Sigmoid colon (tissue), 4 donors: ENCODE measurements at regions not wholly inside any gene's neighbourhood (a gene's known extent, or its start where the extent isn't known, plus 50 kb on each side); places are given as distances from the start of the nearest gene placed in this dataset.

ENCODE experiments used
- EP300 ChIP-seq, 4 donors: sonication (generic); formaldehyde crosslinking; IDR thresholded peaks; one replicate each; pipeline ENCODE4 v1.6.1; 2017; ENCODE audit warnings: antibody characterized with exemption in 4 of 4
- POLR2A ChIP-seq, 2 donors: fragments of 450-650 bp; IDR thresholded peaks; one replicate each; pipeline ENCODE4 v1.6.1; 2016; ENCODE audit warnings: antibody characterized with exemption in 2 of 2, mild to moderate bottlenecking in 2 of 2, moderate library complexity in 2 of 2
- POLR2AphosphoS5 ChIP-seq, 4 donors: sonication (generic); formaldehyde crosslinking; IDR thresholded peaks; one replicate each; pipeline ENCODE4 v1.6.1; 2017; ENCODE audit warnings: antibody characterized with exemption in 4 of 4
- TF ChIP-seq, protein P1 (sequence below), 4 experiments: fragments of 450-650 bp in 3 of 4; fragments of 200-600 bp in 1 of 4; IDR thresholded peaks; one replicate each; pipeline ENCODE4 v1.5.1; 2016 to 2019; ENCODE audit warnings: antibody characterized with exemption in 4 of 4, mild to moderate bottlenecking in 3 of 4, moderate library complexity in 2 of 4

DNA sequence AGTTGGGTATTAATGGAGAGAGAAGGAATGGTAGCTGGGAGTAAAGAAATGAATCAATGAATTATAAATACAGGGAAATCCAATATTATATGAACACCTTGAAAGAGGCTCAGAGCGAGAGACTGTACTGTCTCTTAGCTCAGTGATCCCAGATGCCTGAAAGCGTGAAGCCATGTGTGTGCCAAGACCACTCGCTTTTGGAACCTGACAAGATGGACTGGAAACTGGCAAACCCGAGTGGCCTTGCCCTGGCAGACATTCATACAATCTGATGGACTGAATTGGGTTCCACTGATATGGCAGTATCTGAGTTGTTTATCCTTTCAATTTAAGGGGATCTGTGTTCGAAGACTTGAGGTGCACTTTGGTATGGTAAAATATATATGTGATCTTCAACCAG lies 170.3 kb downstream of the ERCC6L2 start:
- TF ChIP-seq POLR2A (IDR thresholded peaks at IDR 0.05), result no peak
- TF ChIP-seq, protein P1, sequence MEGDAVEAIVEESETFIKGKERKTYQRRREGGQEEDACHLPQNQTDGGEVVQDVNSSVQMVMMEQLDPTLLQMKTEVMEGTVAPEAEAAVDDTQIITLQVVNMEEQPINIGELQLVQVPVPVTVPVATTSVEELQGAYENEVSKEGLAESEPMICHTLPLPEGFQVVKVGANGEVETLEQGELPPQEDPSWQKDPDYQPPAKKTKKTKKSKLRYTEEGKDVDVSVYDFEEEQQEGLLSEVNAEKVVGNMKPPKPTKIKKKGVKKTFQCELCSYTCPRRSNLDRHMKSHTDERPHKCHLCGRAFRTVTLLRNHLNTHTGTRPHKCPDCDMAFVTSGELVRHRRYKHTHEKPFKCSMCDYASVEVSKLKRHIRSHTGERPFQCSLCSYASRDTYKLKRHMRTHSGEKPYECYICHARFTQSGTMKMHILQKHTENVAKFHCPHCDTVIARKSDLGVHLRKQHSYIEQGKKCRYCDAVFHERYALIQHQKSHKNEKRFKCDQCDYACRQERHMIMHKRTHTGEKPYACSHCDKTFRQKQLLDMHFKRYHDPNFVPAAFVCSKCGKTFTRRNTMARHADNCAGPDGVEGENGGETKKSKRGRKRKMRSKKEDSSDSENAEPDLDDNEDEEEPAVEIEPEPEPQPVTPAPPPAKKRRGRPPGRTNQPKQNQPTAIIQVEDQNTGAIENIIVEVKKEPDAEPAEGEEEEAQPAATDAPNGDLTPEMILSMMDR (IDR thresholded peaks at IDR 0.05), result no peak
- no peak for TF ChIP-seq POLR2AphosphoS5 (IDR thresholded peaks at IDR 0.05)
- TF ChIP-seq EP300 (IDR thresholded peaks at IDR 0.05), result no peak
